G401 (cell line): ENCODE measurements at regions not wholly inside any gene's neighbourhood (a gene's known extent, or its start where the extent isn't known, plus 50 kb on each side); places are given as distances from the start of the nearest gene placed in this dataset.
A peak's percentile ranks its signal among the peaks of the same experiment; 100 is the strongest.
"Not testable (repeated sequence)": the region's sequence is repeated elsewhere in the genome, so short reads cannot be mapped to it uniquely, and the experiment has no call there.

Experiments
- DNase-seq: peaks from one replicate; pipeline ENCODE4 v3.0.0-alpha.2; 2015; ENCODE audit warnings: low spot score
- in situ Hi-C: cut with HindIII; loops from 2 replicates; pipeline ENCODE4 v1.10.0; 2016; ENCODE audit warnings: low sequenced_read_pairs, mixed read lengths

DNA sequence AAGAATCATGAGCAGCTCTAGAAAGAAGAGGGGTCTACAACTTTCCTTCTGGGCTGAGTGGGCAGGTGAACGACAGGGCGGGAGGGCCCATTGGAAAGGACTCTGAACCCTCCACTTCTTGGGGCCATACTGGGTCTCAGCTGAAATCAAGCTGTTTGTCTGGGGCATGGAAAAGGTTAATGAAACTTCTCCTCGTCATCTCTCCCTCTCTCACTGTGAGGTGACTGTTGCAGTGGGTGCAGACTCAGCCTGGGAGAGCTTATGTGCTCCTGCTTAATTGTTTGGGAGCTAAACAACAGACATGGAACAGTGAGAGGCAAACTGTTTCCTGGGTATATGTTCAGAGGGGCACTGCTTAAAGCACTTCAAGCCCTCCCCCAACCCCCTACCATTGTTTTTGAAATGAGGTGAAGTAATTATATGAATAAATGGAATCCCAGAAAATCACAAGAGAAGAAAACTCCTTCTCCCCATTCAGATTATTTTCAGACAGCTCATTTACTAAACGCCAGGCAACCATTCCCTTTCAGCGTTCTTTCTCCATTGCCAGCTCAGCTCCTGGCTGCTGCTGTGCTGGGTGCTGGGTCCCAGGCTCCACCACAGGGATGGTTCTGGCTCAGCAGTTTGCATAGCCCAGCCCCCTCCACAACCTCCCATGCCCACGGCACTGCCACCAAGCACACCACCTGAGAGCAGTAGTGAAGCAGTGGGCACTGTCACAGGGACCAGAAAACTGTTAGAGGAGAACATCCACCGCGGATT, 444.9 kb upstream of the TBL1XR1 start:
- DNase-seq: no peak
- in situ Hi-C loops: no loop called here

DNA sequence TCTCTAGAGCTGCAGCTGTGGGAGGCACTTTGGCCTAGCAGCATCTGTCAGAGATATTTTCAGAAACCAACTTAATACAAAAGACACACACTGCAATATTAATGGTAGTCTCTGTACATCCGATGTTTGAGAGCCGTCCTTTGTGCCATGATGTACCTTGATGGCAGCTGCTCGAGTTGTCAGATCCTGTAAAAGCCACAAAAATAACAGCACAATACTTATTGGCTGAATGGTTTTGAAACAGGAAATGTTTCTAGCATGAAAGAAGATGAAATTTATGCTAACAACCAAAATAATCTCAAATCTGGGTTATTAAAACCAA, 445.5 kb upstream of the TBL1XR1 start:
- in situ Hi-C loops: no loop called here

DNA sequence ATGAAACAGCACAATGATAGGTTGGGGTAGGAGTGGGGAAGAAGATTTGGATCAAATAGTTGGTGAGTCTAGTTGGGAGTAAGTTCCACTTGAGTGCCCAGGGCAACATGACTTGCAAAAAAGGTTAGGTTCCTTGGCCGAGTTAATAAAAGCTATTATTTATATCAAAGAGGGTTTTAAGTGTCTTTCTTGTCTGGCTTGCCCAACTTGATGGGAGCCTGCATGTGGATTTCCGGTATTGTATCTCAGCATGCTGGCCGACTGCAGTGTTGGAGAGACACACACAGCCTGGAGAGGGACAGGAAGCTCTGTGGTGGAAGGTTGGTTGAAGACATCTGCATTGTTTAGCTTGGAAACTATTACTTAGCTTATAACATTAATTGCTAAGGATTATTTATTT, 449.5 kb upstream of the TBL1XR1 start:
- no peak for DNase-seq
- in situ Hi-C loops: no loop called here

More for the DNA sequence above, 445.5 kb upstream of the TBL1XR1 start:
- no peak for DNase-seq

DNA sequence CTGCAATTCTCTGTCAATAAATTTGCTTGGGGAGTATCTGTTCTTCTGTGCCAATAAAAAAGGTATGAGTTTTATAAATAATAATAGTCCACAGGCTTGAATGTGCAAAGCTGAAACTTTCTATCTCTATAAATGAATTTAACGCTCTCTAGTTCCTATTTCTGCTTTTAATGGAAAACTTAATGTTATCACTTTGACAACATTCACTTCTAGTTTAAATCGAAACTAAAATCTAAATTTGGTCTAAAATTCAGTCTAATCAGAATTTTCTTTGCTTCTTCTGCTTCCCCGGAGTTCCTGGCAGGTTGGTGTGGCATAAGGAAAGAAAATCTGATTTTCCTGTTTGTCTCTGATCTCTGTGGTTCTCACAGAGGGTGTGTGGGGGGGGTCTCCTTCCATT, 450.1 kb upstream of the TBL1XR1 start:
- in situ Hi-C loops: no loop called here

DNA sequence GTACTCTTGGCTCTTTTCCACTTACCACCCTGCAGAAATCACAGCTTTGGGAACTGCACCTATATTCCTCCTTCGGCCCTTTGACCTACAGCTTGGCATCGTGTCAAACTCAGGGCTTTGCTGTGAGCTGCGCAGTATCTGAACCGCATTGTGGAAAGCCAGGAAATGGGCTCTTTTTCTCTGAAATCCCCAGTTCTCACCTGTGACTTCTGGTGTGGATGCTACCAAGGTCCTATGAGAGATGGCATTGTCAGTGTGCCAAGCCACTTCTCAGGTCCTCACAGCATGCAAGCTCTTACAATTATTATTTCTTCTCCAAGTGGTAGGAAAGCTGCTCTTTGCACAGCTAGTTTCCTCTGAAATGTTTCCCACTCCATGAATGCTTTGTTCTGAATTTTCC, 450.6 kb upstream of the TBL1XR1 start:
- in situ Hi-C loops: no loop called here
- DNase-seq: peak; percentile 20

More for the DNA sequence above, 450.1 kb upstream of the TBL1XR1 start:
- DNase-seq: no peak

DNA sequence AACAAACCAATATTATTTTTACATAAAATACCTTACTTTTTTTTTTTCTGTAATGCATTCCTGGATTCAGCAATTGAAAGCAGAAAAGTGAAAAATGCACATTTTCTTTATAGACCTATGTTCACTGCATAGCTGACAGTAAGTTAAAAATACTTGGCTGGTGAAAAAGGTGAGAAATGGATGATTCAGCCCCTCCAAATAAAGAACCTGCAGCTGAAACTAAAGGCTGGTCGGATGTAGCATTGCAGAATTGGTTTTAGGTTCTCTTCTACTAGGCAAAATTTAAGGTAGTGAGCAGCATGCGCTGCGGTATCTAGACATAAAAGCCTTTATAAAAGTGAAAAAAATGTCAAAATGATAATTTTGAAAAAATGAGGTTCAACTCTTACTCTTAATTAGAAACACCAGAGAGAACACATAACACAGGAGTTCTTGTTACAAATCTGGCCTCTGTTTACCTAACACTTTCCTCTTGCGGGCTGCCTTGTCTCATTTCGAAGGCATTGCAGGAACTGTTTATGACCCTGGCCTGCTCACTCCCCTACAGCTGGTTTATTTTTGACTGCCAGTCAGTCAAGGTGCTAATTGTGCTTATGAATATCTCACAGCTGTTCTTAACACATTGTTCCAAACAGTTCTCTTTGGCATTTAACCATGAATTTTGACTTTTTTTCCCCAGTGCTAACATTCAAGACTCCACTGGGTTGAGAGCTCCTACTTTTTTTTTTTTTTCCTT, 455.4 kb upstream of the TBL1XR1 start:
- in situ Hi-C loops: no loop called here
- no peak for DNase-seq

DNA sequence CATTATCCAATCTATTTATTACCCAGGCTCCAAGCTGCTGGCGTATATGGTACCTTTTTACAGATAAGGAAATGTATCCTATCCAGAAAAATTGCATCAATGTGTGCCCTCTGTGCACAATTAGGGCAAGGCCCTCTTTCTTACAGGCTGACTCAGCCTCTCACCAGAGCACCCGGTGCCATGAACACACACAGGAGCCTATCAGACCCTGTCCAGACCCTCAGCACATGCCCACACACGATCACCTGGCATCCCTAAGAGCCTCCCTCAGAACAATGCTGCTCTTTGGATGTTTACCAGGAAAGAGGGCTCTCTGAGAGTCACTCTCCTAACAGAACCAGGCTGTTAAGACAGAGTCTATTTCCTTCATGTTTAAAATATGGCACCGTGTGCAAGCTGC, 460.0 kb upstream of the TBL1XR1 start:
- DNase-seq: no peak
- in situ Hi-C loops: no loop called here

DNA sequence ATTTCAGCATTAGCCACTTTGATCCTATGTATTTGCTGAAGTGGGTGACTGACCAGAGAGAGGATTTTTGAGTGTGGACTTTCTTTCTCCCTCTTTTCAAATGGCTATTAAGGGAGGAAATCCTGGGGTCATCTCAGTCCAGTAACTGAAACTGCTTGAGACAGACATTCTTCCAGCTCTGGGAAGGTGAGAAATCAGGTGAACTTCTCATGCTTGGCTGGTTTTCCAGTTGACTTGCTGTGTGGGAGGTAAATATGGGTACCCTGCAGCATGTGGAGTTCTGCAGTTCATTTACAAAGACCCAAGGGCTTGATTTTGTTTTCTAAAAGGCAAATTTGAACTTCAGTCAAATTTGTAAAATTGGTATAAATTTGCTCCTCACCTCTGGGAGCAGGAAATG, 461.1 kb upstream of the TBL1XR1 start:
- in situ Hi-C loops: no loop called here

DNA sequence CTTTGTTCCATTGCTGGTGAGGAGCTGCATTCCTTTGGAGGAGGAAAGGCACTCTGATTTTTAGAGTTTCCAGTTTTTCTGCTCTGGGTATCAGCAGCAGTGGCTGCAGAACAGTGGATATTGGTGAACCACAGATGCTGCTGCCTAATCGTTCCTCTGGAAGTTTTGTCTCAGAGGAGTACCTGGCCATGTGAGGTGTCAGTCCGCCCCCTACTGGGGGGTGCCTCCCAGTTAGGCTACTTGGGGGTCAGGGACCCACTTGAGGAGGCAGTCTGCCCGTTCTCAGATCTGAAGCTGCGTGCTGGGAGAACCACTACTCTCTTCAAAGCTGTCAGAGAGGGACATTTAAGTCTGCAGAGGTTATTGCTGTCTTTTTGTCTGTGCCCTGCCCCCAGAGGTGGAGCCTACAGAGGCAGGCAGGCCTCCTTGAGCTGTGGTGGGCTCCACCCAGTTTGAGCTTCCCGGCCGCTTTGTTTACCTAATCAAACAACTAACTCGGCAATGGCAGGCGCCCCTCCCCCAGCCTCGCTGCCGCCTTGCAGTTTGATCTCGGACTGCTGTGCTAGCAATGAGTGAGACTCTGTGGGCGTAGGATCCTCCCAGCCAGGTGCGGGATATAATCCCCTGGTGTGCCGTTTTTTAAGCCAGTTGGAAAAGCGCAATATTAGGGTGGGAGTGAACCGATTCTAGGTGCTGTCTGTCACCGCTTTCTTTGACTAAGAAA, 467.3 kb upstream of the TBL1XR1 start:
- DNase-seq, in situ Hi-C loops: not testable (repeated sequence)

More for the DNA sequence above, 461.1 kb upstream of the TBL1XR1 start:
- no peak for DNase-seq

DNA sequence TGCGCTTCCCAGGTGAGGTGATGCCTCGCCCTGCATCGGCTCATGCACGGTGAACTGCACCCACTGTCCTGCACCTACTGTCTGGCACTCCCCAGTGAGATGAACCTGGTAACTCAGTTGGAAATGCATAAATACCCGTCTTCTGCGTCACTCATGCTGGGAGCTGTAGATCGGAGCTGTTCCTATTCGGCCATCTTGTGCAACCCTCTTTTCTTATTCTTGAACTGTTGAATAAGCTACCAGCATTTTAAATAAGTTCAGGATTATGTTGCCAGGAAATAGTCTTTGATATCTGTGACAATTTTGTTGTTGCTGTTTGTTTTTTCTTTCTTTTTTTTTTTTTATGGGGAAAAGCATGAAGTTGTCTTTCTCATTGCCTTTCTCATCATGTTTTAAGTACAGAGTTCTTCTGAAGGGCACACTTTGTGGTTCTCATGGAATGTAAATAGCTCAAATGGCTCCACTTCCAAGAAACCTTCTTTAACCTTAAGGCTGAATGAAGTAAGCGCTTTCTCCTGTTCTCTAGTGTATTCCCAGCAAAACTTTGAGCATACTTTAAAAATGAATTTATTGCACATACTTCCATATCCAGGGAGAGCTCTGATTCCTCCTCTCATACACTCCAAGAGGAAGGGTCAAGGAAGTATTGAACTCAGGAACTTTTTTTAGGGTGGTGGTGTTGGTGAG, 468.0 kb upstream of the TBL1XR1 start:
- DNase-seq: no peak

DNA sequence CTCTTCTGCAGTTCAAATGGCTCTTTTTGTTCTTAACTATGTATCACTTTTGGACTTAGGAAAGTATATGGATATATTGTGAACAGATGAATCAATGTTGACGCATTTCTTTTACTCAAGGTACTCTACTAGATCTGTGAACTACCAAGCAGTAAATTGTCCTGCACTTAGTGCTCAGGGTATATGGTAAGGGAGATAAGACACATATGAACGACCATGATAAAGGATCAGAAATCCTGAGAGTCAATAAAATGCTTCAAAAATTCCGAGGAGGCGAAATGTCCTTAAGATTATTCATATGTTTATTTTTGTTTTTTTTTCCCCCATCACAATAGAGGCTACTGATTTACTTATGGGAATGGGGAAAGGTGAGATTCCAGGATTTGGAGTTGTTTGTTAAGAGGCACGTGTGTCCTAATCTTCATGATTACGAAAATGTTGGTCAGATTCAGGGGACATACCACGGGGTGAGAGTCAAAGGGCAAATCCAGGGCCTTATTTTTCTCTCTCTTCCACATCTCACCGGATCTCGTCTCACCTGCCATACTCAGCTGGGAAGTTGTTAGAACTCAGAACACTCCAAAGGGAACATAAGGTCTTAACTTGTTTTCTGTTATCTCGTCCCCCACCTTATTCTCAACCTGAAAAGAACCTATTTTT, 475.1 kb upstream of the TBL1XR1 start:
- DNase-seq: no peak
- in situ Hi-C loops: no loop called here

More for the DNA sequence above, 468.0 kb upstream of the TBL1XR1 start:
- in situ Hi-C loops: no loop called here

DNA sequence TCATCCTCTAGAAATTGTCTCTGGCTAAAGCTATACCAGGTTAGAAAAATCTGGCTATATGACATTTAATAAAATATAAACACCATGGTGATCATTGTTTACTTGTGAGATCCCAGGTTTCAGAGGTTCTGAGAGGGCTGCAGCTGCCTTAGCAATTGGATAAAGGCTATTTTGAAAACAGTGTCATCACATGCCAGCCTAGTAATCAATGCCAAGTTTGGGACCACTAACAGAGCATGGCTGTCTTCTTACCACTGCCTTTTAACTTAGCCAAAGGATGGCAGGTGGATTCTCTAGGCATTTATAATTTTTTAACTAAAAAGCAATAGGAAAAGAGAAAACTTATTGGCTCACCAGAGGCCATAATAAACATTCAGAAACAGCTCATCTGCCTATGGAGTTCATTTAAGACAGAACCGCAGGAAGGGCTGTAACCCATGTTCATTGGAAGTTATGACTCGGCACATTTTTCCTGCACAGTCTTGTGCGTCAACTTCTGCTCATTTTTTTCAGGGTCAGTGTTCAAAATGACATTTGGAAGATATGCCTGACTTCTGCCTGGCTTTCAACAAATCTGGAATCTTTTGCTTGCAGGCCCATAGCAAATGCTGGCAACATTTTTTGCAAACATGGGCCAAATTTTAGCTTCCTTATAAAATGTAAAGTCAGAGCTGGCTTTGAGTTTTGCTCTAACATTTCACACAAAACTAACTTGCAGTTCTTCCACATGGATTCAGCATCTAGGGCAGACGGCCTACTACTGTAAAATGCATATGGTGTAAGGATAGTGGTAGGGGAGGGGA, 476.0 kb upstream of the TBL1XR1 start:
- in situ Hi-C loops: no loop called here
- DNase-seq: no peak

DNA sequence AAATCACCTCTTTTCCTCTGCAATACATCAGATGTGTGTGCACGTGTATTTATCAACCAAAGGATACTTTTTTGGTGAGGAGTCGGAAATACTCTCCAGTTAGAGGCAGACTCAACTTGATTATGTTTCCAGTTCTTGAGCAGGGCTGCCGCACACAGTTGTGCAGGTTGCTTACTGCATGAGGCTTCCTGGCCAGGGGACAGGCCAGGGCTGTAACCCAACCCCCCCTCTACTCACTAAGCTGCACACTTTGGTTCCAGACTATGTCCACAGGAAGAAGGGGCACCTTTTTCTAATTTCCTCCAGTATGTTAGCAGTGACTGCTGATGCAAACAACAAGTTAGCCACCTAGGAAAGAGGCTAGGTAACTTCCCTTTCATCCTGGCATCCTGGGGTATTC, 476.9 kb upstream of the TBL1XR1 start:
- DNase-seq: no peak
- in situ Hi-C loops: no loop called here

DNA sequence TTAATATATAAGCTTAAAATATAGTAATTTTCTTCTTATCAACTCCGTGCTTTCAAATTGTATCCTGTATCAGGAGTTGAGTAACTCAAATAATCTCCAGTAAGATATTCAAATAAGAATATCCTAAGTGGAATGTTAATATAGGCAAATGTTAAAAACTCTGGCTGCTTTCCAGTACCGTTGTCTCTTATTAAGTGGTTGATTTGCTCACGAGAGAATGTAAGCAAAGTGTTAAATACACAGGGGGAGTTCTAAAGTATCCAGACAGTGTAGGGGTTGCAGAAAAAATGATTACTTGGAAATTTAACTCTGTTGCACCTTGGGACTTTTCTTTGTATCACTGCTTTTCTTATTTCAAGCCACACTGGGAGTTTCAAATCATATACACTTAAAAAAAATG, 478.9 kb upstream of the TBL1XR1 start:
- in situ Hi-C loops: no loop called here
- DNase-seq: no peak

DNA sequence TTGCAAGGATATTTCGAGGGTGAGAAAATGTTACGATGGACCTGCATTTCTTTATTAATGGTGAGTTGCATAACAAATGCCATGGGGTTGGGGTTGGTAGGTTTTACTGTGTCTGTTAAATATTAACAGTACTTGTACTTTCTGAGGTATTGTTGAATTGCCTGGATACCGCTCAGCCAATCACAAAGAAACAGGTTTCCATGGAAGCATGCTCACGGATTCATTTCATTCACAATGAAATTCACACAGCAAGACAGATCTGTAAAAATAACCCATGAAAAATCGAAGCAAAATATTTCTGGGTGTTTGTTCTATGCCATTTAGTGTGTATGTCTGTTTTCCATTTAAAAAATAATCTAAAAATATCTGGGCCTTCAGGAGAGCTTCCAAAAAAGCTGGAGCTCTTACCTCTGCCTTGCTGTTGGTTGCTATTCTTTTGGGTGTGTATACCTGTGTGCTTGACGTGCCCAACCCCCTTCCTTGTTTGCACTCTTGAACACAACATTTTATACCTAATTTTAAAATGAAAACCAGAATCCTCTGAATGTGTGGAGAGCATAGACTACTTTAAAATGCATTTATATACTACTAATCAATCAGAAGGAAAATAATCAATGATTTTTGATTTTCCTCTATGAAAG, 479.8 kb upstream of the TBL1XR1 start:
- DNase-seq: no peak
- in situ Hi-C loops: no loop called here

DNA sequence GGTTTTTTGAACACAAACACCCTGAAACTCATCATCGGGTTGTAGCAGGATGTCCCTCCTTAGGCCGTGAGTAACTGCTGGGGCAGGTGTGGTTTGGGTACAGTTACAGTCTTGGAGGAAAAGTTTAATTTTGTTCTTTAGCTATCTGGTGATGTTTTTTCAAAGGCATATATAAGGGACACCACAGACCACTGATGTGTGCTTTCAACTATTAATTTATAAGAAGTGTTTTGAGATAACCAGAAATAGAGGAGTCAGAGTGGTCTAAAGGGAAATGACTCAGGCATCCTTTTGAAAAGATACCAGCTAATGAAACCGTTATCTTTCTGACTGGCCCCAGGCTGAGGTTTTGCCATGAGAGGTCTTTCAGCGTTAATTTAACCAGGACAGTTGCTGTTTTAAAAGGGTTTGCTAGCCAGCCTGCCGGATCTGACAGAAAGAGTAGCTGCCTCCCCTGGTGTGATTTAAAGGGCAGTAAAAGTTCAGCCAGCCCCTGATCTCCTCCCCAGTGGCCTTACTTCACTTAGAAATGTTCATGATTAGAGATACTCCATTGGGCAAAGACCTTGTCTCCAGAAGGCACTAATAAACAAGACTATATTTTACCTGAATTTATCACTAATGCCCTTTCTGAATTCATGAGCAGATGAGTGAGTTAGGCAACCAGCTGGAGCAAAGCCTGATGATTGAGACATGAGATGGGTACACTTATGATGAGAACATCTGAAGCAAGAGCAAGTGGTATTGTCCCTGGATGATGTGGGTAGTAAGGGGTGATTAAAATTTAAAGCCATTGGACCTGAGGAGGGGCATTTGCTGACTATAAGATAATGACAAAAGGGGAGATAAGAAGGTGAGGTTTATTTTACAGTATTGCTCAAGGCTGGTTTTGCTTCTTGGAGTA, 482.5 kb upstream of the TBL1XR1 start:
- in situ Hi-C loops: no loop called here
- no peak for DNase-seq

DNA sequence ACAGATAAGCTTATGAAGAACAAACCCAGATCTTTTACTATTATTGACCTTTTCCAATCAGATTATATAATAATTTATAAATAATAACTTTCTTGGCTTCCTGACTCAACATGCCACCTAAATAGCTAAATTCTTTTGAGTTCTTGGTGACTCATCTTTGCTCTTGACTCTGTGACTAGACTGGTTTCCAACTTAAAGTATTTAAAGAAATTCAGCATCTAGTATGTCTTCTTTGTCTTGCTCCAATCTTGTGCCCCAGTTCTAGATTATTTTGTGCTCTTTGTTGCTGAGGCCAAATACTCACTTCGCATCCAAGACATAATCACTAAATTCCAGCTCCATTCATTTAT, 483.2 kb upstream of the TBL1XR1 start:
- DNase-seq: no peak
- in situ Hi-C loops: no loop called here
